ENCODE measurements at regions not wholly inside any gene's neighbourhood (a gene's known extent, or its start where the extent isn't known, plus 50 kb on each side); places are given as distances from the start of the nearest gene placed in this dataset.

GRCh38 chr9:110111868-110112267 is 96.1 kb downstream of the C9orf152 start:
- H3K27me3 ChIP-seq (ENCODE audit: control insufficient read depth, insufficient read depth, low read length): no peaks in the 10 kb centered on the region
- no peaks in the 10 kb centered on the region for H3K36me3 ChIP-seq (ENCODE audit: control insufficient read depth, insufficient read depth, low read length)
- no peaks in the 10 kb centered on the region for H3K9me3 ChIP-seq (ENCODE audit: control insufficient read depth, insufficient read depth, low read length)
- no peak overlapping the region for H3K4me3 ChIP-seq (ENCODE audit: low read depth, low read length)
- no peak overlapping the region for H3K9ac ChIP-seq (ENCODE audit: low read depth, low read length)
- peaks cover 35% of the 10 kb centered on the region for H3K4me1 ChIP-seq (ENCODE audit: control insufficient read depth, insufficient read depth, low read length)
- H3K27ac ChIP-seq (ENCODE audit: low read depth, low read length): peak overlapping the region; percentile 19

DNA sequence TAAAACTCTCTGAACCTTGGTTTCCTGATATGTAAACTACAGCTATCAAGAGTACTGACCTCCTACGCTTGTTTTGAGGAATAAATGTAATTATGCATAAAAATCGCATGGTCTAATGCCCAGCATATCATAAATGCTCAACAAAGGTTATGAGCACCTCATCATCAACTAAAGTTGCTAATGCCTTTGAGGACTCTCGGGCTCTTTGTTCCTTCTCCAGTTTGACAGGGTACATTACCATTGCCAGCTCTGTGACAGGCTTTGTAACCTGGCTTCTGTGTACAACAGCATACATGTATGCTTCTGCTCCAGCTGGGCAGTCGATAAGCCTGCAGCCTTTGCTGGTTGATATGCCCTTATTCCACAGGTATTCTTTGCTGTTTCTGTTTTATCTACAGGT is 95.2 kb downstream of the C9orf152 start:
- Histone ChIP-seq H3K4me3 (ENCODE audit: low read depth, low read length) (no peak overlapping the region), H3K4me1 (ENCODE audit: control insufficient read depth, insufficient read depth, low read length) (peaks cover 34% of the 10 kb centered on the region), H3K9me3 (ENCODE audit: control insufficient read depth, insufficient read depth, low read length) (no peaks in the 10 kb centered on the region), H3K27me3 (ENCODE audit: control insufficient read depth, insufficient read depth, low read length) (no peaks in the 10 kb centered on the region), H3K36me3 (ENCODE audit: control insufficient read depth, insufficient read depth, low read length) (no peaks in the 10 kb centered on the region), H3K9ac (ENCODE audit: low read depth, low read length) (no peak overlapping the region), H3K27ac (ENCODE audit: low read depth, low read length) (no peak overlapping the region)

DNA sequence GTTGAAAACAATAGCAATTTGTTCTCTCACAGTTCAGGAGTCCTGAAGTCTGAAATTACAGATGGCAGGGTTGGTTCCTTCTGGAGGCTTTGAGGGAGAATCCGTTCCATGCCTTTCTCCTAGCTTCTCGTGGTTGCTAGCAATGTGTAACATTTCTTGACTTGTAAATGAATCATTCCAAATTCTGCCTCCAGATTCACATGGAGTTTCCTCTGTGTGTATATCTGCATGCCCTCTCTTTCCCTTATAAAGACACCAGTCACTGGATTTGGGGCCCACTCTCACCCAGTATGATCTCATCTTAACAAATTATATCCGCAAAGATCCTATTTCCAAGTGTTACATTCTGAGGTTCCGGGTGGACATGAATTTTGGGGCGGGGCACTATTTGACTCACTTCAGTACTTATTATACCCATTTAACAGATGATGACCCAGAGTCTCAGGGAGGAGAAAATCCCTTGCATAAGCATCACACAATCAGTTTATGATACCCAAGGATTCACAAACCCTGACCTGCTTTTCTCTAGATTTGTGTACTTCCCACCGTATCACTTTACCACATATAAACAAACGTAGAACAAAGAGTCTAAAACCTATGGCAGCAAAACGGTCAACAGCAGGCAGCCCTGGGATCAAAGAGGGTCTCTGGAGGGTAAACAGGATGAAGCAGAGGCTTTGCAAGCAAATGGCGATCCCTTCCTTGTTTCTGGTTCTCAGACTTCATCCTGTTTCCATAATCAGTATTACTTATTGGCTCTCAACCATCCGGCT is 93.7 kb downstream of the C9orf152 start:
- H3K9ac ChIP-seq (ENCODE audit: low read depth, low read length): no peak overlapping the region
- H3K4me3 ChIP-seq (ENCODE audit: low read depth, low read length): no peak overlapping the region
- H3K4me1 ChIP-seq (ENCODE audit: control insufficient read depth, insufficient read depth, low read length): peaks cover 36% of the 10 kb centered on the region
- no peaks in the 10 kb centered on the region for H3K27me3 ChIP-seq (ENCODE audit: control insufficient read depth, insufficient read depth, low read length)
- H3K36me3 ChIP-seq (ENCODE audit: control insufficient read depth, insufficient read depth, low read length): no peaks in the 10 kb centered on the region
- peak overlapping the region; percentile 88 for H3K27ac ChIP-seq (ENCODE audit: low read depth, low read length)
- no peaks in the 10 kb centered on the region for H3K9me3 ChIP-seq (ENCODE audit: control insufficient read depth, insufficient read depth, low read length)

- no peaks in the 10 kb centered on the region for H3K36me3 ChIP-seq (ENCODE audit: control insufficient read depth, insufficient read depth, low read length)
- peaks cover 30% of the 10 kb centered on the region for H3K4me1 ChIP-seq (ENCODE audit: control insufficient read depth, insufficient read depth, low read length)
- H3K27ac ChIP-seq (ENCODE audit: low read depth, low read length): peak overlapping the region; percentile 88
- H3K9me3 ChIP-seq (ENCODE audit: control insufficient read depth, insufficient read depth, low read length): no peaks in the 10 kb centered on the region
- no peak overlapping the region for H3K4me3 ChIP-seq (ENCODE audit: low read depth, low read length)
- H3K27me3 ChIP-seq (ENCODE audit: control insufficient read depth, insufficient read depth, low read length): no peaks in the 10 kb centered on the region
- H3K9ac ChIP-seq (ENCODE audit: low read depth, low read length): no peak overlapping the region
Measured at GRCh38 chr9:110114859-110115201, 93.1 kb downstream of the C9orf152 start.

DNA sequence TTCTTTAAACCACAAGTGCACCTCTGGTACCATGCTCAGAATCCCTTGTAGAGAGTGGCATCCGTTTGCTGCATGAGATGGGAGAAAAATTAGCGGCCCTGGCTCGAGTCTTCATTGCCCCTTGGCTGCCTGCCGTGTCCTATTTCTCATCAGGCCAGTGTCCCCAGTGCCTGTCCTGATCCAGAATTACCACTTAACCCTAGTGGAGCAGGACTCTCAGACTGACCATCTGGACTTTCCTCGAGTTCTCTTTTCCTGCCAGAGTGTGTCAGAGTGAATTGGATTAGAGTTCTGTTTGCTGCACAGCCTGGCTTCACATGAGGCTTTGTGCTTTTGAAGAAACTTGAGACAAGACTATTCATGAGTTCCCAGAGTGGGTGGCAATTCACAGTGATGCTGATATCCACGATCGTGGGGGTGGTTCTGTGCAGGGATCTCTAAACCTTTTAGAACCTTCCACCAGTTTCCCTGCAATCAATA is 92.6 kb downstream of the C9orf152 start:
- Histone ChIP-seq H3K9ac (ENCODE audit: low read depth, low read length) (no peak overlapping the region), H3K27ac (ENCODE audit: low read depth, low read length) (peak overlapping the region; percentile 88), H3K36me3 (ENCODE audit: control insufficient read depth, insufficient read depth, low read length) (no peaks in the 10 kb centered on the region), H3K9me3 (ENCODE audit: control insufficient read depth, insufficient read depth, low read length) (no peaks in the 10 kb centered on the region), H3K27me3 (ENCODE audit: control insufficient read depth, insufficient read depth, low read length) (no peaks in the 10 kb centered on the region), H3K4me3 (ENCODE audit: low read depth, low read length) (no peak overlapping the region), H3K4me1 (ENCODE audit: control insufficient read depth, insufficient read depth, low read length) (peaks cover 30% of the 10 kb centered on the region)

DNA sequence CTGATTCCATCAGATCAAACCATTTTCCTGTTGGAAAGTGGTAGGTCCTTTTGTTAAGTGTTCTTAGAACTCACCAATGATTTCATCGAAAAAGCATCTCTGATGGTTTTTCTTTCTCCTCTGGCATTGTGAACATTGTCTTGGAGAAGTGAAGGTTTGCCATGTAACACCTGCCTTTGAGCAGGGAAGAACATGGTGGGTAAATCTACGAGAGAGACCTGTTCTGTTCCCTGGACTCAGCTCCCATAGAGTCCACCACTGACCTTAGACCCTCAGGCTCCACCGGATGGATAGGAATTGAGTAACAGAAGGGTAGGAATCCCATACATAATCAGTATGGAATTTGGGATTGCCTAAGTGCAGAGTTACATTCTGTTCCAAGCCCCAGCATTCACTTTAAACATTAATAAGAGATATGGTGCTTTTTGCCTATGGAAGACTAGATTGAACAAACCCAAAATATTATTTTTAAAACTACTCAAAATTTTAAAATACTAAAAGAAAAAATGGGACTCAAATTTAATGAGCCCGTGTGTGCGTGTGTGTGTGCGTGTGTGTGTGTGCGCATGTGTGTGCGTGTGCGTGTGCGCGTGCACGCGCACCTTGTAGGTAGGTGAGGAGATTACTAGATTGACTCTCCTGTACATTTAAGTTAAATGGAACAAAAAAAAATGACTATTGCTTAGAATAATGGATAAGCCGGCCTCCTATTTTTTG is 92.0 kb downstream of the C9orf152 start:
- peak overlapping the region; percentile 88 for H3K27ac ChIP-seq (ENCODE audit: low read depth, low read length)
- H3K9ac ChIP-seq (ENCODE audit: low read depth, low read length): no peak overlapping the region
- H3K36me3 ChIP-seq (ENCODE audit: control insufficient read depth, insufficient read depth, low read length): no peaks in the 10 kb centered on the region
- H3K4me1 ChIP-seq (ENCODE audit: control insufficient read depth, insufficient read depth, low read length): peaks cover 32% of the 10 kb centered on the region
- no peak overlapping the region for H3K4me3 ChIP-seq (ENCODE audit: low read depth, low read length)
- H3K27me3 ChIP-seq (ENCODE audit: control insufficient read depth, insufficient read depth, low read length): no peaks in the 10 kb centered on the region
- H3K9me3 ChIP-seq (ENCODE audit: control insufficient read depth, insufficient read depth, low read length): no peaks in the 10 kb centered on the region

- Histone ChIP-seq H3K27ac (ENCODE audit: low read depth, low read length) (no peak overlapping the region), H3K9ac (ENCODE audit: low read depth, low read length) (no peak overlapping the region), H3K27me3 (ENCODE audit: control insufficient read depth, insufficient read depth, low read length) (no peaks in the 10 kb centered on the region), H3K4me1 (ENCODE audit: control insufficient read depth, insufficient read depth, low read length) (peaks cover 37% of the 10 kb centered on the region), H3K9me3 (ENCODE audit: control insufficient read depth, insufficient read depth, low read length) (no peaks in the 10 kb centered on the region), H3K4me3 (ENCODE audit: low read depth, low read length) (no peak overlapping the region), H3K36me3 (ENCODE audit: control insufficient read depth, insufficient read depth, low read length) (no peaks in the 10 kb centered on the region)
Measured at GRCh38 chr9:110116543-110116885, 91.4 kb downstream of the C9orf152 start.

DNA sequence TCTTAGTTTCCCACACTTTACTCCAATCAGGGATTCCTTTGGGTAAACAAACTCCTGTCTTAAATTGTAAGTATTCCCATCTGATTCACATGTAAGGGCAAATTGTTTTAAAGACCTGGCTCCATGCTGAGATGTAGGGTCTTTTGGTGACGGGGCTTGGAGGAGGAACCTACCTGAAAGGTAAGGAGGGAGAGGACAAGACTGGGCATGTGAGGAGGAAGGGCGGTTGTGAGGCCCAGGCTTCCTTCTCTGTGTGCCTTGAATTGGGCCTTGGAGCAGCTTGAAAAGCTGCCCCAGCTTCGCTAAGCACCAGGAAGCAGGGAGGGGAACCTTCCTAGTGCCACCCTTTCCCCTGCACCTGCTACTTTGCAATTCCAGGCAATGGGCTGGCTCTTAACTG is 86.8 kb downstream of the C9orf152 start:
- H3K27ac ChIP-seq (ENCODE audit: low read depth, low read length): peak overlapping the region; percentile 19
- no peak overlapping the region for H3K4me3 ChIP-seq (ENCODE audit: low read depth, low read length)
- H3K4me1 ChIP-seq (ENCODE audit: control insufficient read depth, insufficient read depth, low read length): peaks cover 56% of the 10 kb centered on the region
- no peaks in the 10 kb centered on the region for H3K27me3 ChIP-seq (ENCODE audit: control insufficient read depth, insufficient read depth, low read length)
- H3K9me3 ChIP-seq (ENCODE audit: control insufficient read depth, insufficient read depth, low read length): no peaks in the 10 kb centered on the region
- H3K36me3 ChIP-seq (ENCODE audit: control insufficient read depth, insufficient read depth, low read length): no peaks in the 10 kb centered on the region
- no peak overlapping the region for H3K9ac ChIP-seq (ENCODE audit: low read depth, low read length)

DNA sequence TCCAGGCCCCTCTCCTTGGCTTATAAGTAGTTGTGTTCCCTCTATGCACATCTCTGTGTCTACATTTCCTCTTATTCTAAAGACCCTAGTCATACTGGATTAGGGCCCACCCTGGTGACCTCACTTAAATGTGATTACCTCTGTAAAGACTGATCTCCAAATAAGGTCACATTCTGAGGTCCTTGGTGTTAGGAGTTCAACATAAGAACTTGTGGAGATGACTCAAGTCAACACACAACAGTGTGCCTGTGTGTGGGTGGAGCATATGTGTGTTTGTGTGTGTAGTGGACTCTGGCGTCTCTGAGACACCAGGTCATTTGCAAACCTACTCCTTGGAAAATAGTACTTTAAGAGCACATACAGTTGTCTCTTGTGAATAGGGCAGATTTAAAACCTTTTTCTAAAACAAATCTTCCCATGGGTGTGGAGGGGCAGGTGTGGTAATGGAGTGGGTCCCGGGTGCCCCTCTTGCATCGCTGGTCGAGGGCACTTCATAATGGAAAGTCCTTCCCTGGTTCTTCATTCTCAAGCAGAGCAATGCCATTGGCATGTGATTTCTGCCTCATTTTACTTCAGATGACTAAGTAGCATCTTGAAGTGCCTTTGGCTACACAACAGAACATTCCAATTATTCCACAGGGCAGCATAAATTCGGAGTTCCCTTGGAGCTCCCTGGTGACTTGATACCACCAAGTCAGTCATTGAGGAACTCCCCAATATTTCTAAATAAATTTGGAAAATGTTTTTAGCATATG is 84.4 kb downstream of the C9orf152 start:
- H3K4me1 ChIP-seq (ENCODE audit: control insufficient read depth, insufficient read depth, low read length): peaks cover 75% of the 10 kb centered on the region
- H3K9me3 ChIP-seq (ENCODE audit: control insufficient read depth, insufficient read depth, low read length): no peaks in the 10 kb centered on the region
- H3K9ac ChIP-seq (ENCODE audit: low read depth, low read length): no peak overlapping the region
- no peaks in the 10 kb centered on the region for H3K36me3 ChIP-seq (ENCODE audit: control insufficient read depth, insufficient read depth, low read length)
- no peaks in the 10 kb centered on the region for H3K27me3 ChIP-seq (ENCODE audit: control insufficient read depth, insufficient read depth, low read length)
- H3K27ac ChIP-seq (ENCODE audit: low read depth, low read length): peak overlapping the region; percentile 43
- no peak overlapping the region for H3K4me3 ChIP-seq (ENCODE audit: low read depth, low read length)

GRCh38 chr9:110124439-110124838 is 83.5 kb downstream of the C9orf152 start:
- Histone ChIP-seq H3K9ac (ENCODE audit: low read depth, low read length) (no peak overlapping the region), H3K27me3 (ENCODE audit: control insufficient read depth, insufficient read depth, low read length) (no peaks in the 10 kb centered on the region), H3K27ac (ENCODE audit: low read depth, low read length) (no peak overlapping the region), H3K4me3 (ENCODE audit: low read depth, low read length) (no peak overlapping the region), H3K9me3 (ENCODE audit: control insufficient read depth, insufficient read depth, low read length) (no peaks in the 10 kb centered on the region), H3K36me3 (ENCODE audit: control insufficient read depth, insufficient read depth, low read length) (no peaks in the 10 kb centered on the region), H3K4me1 (ENCODE audit: control insufficient read depth, insufficient read depth, low read length) (peaks cover 83% of the 10 kb centered on the region)

Data from HUES48 (cell line).